G401 (cell line): ENCODE measurements at regions not wholly inside any gene's neighbourhood (a gene's known extent, or its start where the extent isn't known, plus 50 kb on each side); places are given as distances from the start of the nearest gene placed in this dataset.

Source experiments
- DNase-seq: peaks from one replicate; pipeline ENCODE4 v3.0.0-alpha.2; 2015; ENCODE audit warnings: low spot score
- in situ Hi-C: cut with HindIII; loops from 2 replicates; pipeline ENCODE4 v1.10.0; 2016; ENCODE audit warnings: low sequenced_read_pairs, mixed read lengths

- in situ Hi-C loops: no loop called here
- DNase-seq: no peak
Measured at GRCh38 chr5:165574100-165574499, 2068.7 kb downstream of the MAT2B start.

- in situ Hi-C loops: no loop called here
- DNase-seq: no peak
Measured at GRCh38 chr5:165576678-165577275, 2071.4 kb downstream of the MAT2B start.

DNA sequence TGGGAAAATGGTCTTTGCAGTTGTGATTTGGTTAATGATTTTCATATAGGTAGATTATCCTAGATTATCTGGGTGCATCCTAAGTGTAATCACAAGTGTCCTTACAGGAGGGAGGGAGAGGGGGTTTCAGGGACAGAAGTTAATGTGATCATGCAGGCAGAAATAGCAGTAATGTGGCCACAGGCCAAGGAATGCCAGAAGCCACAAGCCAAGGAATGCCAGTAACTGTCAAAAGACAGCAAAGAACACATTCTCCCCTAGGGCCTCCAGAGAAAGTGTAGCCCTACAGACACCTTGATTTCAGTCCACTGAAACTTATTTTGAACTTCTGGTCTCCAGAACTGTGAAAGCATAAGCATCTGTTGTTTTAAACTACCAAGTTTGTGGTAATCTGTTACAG, 2074.5 kb downstream of the MAT2B start:
- DNase-seq: no peak
- in situ Hi-C loops: no loop called here

DNA sequence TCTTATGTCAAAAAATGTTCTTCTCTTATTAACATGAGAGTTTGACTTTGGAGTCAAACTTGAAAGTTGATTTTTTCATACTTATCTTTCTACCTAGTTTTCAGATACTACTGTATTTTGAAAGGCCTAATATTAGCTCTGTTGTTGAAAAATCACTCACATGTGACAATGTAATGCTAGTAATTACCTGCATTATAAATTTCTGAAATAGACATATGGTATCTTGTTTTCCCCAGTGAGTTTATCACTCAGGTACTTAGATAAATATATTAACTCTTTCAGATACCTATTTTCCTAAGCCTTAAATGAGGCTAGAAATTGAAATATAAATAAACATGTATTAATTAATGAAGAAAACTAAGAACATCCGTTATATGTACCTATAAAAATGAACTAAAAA, 2089.3 kb downstream of the MAT2B start:
- in situ Hi-C loops: no loop called here
- no peak for DNase-seq

- in situ Hi-C loops: no loop called here
- DNase-seq: no peak
Measured at GRCh38 chr5:165602529-165602928, 2097.1 kb downstream of the MAT2B start.

DNA sequence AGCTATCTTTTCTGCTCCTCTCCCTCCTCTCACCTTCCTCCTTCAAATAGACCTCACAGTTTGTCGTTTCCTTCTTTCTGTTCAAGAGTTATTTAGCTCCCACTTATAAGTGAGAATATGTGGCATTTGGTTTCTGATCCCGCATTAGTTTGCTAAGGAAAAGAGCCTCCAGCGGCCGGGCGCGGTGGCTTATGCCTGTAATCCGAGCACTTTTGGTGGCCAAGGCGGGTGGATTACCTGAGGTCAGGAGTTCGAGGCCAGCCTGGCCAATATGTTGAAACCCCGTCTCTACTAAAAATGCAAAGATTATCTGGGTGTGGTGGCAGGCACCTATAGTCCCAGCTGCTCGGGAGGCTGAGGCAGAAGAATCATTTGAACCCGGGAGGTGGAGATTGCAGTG, 2101.6 kb downstream of the MAT2B start:
- DNase-seq: no peak
- in situ Hi-C loops: no loop called here

DNA sequence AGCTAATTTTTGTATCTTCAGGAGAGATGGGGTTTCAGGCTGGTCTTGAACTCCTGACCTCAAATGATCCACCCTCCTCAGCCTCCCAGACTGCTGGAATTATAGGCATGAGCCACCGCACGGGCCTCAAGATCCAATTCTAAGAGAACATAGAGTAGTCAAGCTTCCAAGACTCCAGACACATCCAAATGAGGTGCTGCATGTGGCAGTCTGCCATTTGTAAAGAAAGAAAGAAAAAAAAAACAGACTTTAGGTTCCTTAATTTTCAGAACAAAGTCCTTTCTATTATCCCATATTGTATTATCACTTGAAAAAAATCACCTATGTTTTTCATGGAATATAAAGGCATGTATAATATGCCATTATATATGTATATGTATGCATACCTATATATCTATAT, 2104.5 kb downstream of the MAT2B start:
- no peak for DNase-seq
- in situ Hi-C loops: no loop called here

- DNase-seq: no peak
- in situ Hi-C loops: no loop called here
Measured at GRCh38 chr5:165616490-165617405, 2111.3 kb downstream of the MAT2B start.

GRCh38 chr5:165617491-165617890, 2112.1 kb downstream of the MAT2B start:
- no peak for DNase-seq

DNA sequence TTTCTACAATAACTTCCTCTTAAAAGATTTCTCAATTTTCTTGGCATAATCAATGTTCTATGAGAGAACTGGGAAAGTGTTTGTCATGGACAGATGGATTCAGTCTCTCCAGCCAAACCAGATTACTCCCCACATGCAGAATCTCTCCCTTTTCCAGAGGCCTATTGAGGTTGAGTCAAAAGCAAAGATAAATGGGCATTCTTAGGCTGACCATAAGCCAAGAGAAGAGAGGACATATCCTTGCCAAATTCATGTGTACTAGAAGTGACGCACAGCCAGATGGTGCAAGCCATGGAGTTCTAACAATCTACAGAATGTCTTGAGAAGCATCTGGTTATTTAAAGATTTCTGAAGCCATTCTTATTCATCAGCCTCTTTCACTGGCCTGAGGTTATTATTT, 2115.0 kb downstream of the MAT2B start:
- in situ Hi-C loops: no loop called here
- DNase-seq: no peak

More at GRCh38 chr5:165617491-165617890, 2112.1 kb downstream of the MAT2B start:
- in situ Hi-C loops: no loop called here

- no peak for DNase-seq
- in situ Hi-C loops: no loop called here
Measured at GRCh38 chr5:165622864-165623536, 2117.6 kb downstream of the MAT2B start.

- DNase-seq: no peak
- in situ Hi-C loops: no loop called here
Measured at GRCh38 chr5:165624166-165624946, 2118.9 kb downstream of the MAT2B start.

GRCh38 chr5:165626161-165626560, 2120.7 kb downstream of the MAT2B start:
- in situ Hi-C loops: no loop called here

DNA sequence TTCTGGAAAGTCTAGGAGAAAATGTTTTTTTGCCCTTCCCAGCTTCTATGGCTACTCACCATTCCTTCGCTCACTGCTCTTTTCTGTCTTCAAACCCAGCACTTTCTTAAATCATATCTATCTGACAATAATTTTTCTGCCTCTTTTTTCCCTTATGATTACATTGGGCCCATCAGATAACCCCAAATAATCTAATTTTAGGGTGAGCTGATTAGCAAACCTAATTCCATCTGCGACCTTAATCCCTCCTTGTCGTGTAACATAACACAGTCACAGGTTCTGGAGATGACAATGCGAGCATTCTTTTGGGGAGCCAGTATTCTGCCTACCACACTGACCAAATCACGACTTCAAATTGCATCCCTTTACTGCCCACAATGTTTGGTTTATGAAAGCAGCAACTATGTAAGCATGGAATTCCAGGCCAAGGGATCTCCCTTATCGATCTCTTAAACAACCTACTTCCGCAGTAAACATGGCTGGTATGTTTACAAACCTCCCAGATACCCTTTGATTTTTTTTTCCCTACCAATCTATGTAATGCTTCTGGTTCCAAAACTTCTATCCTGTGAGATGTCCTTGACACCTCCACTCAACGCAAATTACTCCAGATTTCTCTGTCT, 2122.2 kb downstream of the MAT2B start:
- no peak for DNase-seq
- in situ Hi-C loops: no loop called here

More at GRCh38 chr5:165626161-165626560, 2120.7 kb downstream of the MAT2B start:
- DNase-seq: no peak

GRCh38 chr5:165630261-165630778, 2124.9 kb downstream of the MAT2B start:
- in situ Hi-C loops: no loop called here
- DNase-seq: peak; percentile 64

GRCh38 chr5:165631235-165631634, 2125.8 kb downstream of the MAT2B start:
- no peak for DNase-seq
- in situ Hi-C loops: no loop called here

GRCh38 chr5:165642366-165642765, 2136.9 kb downstream of the MAT2B start:
- no peak for DNase-seq
- in situ Hi-C loops: no loop called here

GRCh38 chr5:165665735-165666400, 2160.4 kb downstream of the MAT2B start:
- DNase-seq: no peak
- in situ Hi-C loops: no loop called here
